Neural crest cell (in vitro differentiated cells): ENCODE measurements at regions not wholly inside any gene's neighbourhood (a gene's known extent, or its start where the extent isn't known, plus 50 kb on each side); places are given as distances from the start of the nearest gene placed in this dataset.
A peak's percentile ranks its signal among the peaks of the same experiment; 100 is the strongest.

Experiments used
- DNase-seq: peaks from one replicate; pipeline ENCODE4 v3.0.0; 2021; ENCODE audit warnings: low read depth, mixed read lengths, low spot score
- H3K27ac Mint-ChIP-seq: one replicate; pipeline ENCODE4 v1.8.0; 2021; ENCODE audit warnings: mild to moderate bottlenecking, mixed read lengths; ENCODE audit not compliant: unreplicated experiment
- H3K27me3 Mint-ChIP-seq: 2 replicates; pipeline ENCODE4 v1.8.0; 2021; ENCODE audit warnings: low read depth, mild to moderate bottlenecking, mixed read lengths
- H3K36me3 Mint-ChIP-seq: 2 replicates; pipeline ENCODE4 v1.8.0; 2021; ENCODE audit warnings: low read depth, mild to moderate bottlenecking, mixed read lengths
- H3K4me1 Mint-ChIP-seq: 2 replicates; pipeline ENCODE4 v1.8.0; 2021; ENCODE audit warnings: mixed read lengths
- H3K4me3 Mint-ChIP-seq: one replicate; pipeline ENCODE4 v1.8.0; 2021; ENCODE audit warnings: mild to moderate bottlenecking, mixed read lengths
- H3K9me3 Mint-ChIP-seq: 2 replicates; pipeline ENCODE4 v1.8.0; 2021; ENCODE audit warnings: mixed read lengths
- TF ChIP-seq, protein P1 (sequence below): fragments of 200-600 bp; sonication (generic); conservative IDR thresholded peaks from 2 replicates; pipeline ENCODE4 v1.5.0; 2021; ENCODE audit warnings: antibody characterized with exemption, mild to moderate bottlenecking

DNA sequence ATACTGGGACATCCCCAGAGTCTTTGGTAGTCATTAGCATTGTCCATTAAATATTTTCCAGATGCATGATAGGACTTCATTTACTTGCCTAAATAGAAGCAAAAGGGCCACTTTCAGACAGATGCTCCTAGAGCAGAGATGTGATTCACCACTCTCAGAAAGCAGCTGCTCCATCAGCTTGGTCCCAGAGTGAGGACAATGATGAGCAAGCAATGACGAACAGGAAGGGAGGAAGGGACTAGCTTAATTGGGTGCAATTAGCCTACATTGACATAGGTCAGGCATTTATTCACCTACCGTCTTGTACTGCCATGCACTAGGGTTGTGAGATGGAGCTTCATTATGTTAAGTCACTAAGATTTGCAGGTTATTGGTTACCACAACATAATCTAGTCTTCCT lies 85.1 kb upstream of the PLXNA2 start:
- peaks cover 2% of the 10 kb centered on the region for H3K4me1 Mint-ChIP-seq
- DNase-seq = no peak
- no peaks in the 10 kb centered on the region for H3K9me3 Mint-ChIP-seq
- H3K27me3 Mint-ChIP-seq = peaks cover 8% of the 10 kb centered on the region
- H3K36me3 Mint-ChIP-seq = no peaks in the 10 kb centered on the region
- H3K27ac Mint-ChIP-seq = no peak overlapping the region
- no peak overlapping the region for H3K4me3 Mint-ChIP-seq
- TF ChIP-seq, protein P1, sequence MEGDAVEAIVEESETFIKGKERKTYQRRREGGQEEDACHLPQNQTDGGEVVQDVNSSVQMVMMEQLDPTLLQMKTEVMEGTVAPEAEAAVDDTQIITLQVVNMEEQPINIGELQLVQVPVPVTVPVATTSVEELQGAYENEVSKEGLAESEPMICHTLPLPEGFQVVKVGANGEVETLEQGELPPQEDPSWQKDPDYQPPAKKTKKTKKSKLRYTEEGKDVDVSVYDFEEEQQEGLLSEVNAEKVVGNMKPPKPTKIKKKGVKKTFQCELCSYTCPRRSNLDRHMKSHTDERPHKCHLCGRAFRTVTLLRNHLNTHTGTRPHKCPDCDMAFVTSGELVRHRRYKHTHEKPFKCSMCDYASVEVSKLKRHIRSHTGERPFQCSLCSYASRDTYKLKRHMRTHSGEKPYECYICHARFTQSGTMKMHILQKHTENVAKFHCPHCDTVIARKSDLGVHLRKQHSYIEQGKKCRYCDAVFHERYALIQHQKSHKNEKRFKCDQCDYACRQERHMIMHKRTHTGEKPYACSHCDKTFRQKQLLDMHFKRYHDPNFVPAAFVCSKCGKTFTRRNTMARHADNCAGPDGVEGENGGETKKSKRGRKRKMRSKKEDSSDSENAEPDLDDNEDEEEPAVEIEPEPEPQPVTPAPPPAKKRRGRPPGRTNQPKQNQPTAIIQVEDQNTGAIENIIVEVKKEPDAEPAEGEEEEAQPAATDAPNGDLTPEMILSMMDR = no peak

DNA sequence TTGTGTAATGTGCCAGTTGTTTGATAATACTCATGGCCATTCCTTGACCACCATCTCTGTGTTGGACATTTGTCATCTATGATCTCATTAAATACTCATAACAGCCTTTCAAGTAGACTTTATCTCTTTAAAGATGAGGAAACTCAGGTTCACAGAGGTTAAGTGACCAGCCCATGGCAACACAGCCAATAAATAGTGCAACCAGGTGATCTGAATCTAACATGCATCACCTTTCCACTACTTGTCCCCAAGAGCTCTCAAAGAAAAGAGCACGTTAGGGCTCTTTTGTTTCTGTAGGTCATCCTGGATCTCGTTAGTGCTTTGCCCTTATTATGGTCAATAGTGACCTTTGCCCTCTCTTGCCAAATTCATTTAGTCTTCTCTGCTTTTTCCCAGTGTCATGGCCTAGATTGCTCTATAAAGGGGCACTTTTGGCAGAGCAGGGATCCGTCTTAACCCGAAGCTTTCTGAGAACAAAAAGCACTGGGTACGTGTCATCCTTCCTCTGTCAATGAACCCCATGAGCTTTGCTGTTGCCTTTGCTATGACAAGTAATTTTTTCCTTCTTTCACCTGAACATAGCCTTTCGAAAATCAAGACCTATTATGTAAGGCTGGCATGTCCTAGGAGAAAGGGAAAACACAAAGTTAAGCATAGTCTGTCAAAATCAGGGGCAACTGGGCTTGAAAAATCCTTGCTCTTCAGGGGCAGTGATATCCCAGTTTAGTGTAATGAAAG lies 88.0 kb upstream of the PLXNA2 start:
- H3K4me1 Mint-ChIP-seq = peaks cover 26% of the 10 kb centered on the region
- peaks cover 15% of the 10 kb centered on the region for H3K27me3 Mint-ChIP-seq
- TF ChIP-seq, protein P1 = no peak
- no peak for DNase-seq
- H3K27ac Mint-ChIP-seq = peak overlapping the region; percentile 21
- no peaks in the 10 kb centered on the region for H3K36me3 Mint-ChIP-seq
- H3K4me3 Mint-ChIP-seq = no peak overlapping the region
- no peaks in the 10 kb centered on the region for H3K9me3 Mint-ChIP-seq

DNA sequence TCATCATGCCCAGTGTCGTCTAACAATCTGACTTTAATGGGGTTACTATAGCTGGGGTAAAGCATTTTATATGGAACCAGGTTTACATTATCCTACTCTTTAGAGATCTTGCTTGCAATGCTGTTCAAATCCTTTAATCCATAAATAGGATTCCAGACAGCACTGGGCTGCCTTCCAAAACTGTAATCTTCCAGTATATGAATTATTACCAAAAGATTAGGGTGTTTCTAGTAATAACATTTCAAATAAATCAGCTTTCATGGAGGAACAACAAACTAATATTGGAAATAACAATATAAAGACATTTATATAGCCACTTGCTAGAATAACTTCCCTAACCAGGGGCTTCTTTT lies 88.6 kb upstream of the PLXNA2 start:
- H3K4me3 Mint-ChIP-seq = no peak overlapping the region

DNA sequence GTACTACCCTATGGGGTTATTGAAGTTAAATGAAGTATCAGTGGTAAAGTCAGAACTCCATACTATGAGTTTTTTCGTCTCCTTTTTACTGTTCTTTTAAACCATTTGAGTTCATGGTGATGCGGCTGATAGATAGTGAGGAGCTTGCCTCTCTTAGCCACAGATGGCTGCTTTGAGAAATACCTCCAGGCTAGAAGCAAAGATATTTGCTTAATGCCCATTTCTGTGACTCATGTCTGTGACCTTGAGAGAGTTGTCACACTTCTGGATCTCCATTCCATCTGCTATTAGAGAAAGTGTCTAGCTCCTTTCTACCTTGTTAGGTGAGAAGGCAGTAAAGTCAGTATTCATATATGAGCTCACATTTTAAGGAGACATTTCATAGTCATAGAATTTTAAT lies 89.5 kb upstream of the PLXNA2 start:
- Mint-ChIP-seq H3K4me1 (peaks cover 37% of the 10 kb centered on the region), H3K36me3 (no peaks in the 10 kb centered on the region), H3K27ac (no peak overlapping the region), H3K4me3 (no peak overlapping the region), H3K9me3 (no peaks in the 10 kb centered on the region), H3K27me3 (peaks cover 11% of the 10 kb centered on the region)
- no peak for DNase-seq
- TF ChIP-seq, protein P1 = no peak

More for the DNA sequence above, 88.6 kb upstream of the PLXNA2 start:
- H3K27me3 Mint-ChIP-seq = peaks cover 13% of the 10 kb centered on the region
- no peaks in the 10 kb centered on the region for H3K36me3 Mint-ChIP-seq
- no peaks in the 10 kb centered on the region for H3K9me3 Mint-ChIP-seq
- H3K27ac Mint-ChIP-seq = no peak overlapping the region
- DNase-seq = no peak
- TF ChIP-seq, protein P1 = no peak
- H3K4me1 Mint-ChIP-seq = peaks cover 30% of the 10 kb centered on the region

DNA sequence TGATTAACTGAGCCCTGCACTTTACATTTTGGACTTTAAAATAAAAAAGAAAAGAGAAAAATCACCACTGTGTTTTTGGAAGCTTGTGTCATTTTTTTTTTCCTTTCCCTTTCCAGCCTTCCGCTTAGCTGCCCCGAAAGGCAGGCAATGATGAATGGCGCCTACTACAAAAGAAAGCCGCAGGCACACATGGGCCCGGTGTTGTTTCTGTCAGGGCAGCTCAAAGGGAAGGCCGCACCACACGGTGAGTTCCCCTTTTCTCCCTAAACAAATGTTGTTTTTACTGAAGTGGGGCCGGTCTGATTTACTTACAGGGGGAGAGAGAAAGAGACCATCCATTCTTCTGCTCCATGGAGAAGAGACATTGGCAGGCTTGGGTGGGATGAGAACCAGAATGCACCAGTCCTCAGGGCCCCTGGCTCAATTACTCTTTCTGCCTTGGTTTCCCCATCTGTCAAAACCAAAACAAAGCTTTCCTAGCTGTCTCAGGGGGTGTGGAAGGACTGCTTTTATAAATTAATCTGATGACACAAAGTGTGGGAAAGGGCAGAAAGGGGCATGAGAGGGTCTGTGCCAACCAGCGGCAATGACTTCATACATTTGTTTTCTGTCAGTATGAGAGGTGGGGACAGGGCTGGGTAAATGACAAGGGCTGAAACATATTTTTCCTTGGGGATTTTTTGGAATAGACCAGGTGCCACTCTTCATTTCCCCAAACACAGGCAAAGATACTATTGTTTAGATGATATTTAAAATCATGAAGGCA lies 91.4 kb upstream of the PLXNA2 start:
- Mint-ChIP-seq H3K4me1 (peaks cover 38% of the 10 kb centered on the region), H3K27ac (peak overlapping the region; percentile 63), H3K4me3 (peak overlapping the region; percentile 28), H3K9me3 (no peaks in the 10 kb centered on the region), H3K36me3 (no peaks in the 10 kb centered on the region), H3K27me3 (peaks cover 14% of the 10 kb centered on the region)
- no peak for DNase-seq
- TF ChIP-seq, protein P1 = no peak
